ENCODE measurements at regions not wholly inside any gene's neighbourhood (a gene's known extent, or its start where the extent isn't known, plus 50 kb on each side); places are given as distances from the start of the nearest gene placed in this dataset.

GRCh38 chr18:34971313-34971712 lies 69.9 kb upstream of the MAPRE2 start:
- Histone ChIP-seq H3K9me2 (replicated peaks; ENCODE audit: control insufficient read depth, low read length) (no peaks in the 10 kb centered on the region), H3K4me2 (ENCODE audit: low read length) (no peak overlapping the region), H3K4me3 (ENCODE audit: low read length) (no peak overlapping the region), H3F3A (ENCODE audit: control insufficient read depth, insufficient read depth) (peaks cover 5% of the 10 kb centered on the region; the same call in 1 of the 2 replicates), H3K9me3 (ENCODE audit: control insufficient read depth, insufficient read depth, low read length) (no peaks in the 10 kb centered on the region), H3K79me2 (ENCODE audit: control insufficient read depth, low read length) (no peaks in the 10 kb centered on the region), H3K27ac (ENCODE audit: low read depth, low read length) (no peak overlapping the region), H3K4me1 (ENCODE audit: control insufficient read depth, low read length) (peaks cover 5% of the 10 kb centered on the region), H3K27me3 (ENCODE audit: control insufficient read depth, low read length) (peaks cover 16% of the 10 kb centered on the region; the same call in 1 of the 2 replicates), H4K20me1 (ENCODE audit: control insufficient read depth, insufficient read depth, low read depth, low read length) (no peaks in the 10 kb centered on the region), H3K36me3 (ENCODE audit: control insufficient read depth, low read length) (no peaks in the 10 kb centered on the region)
- no peak for TF ChIP-seq EZH2phosphoT487 (IDR thresholded peaks at IDR 0.05; ENCODE audit: borderline replicate concordance, low read length)
- TF ChIP-seq CTCF (IDR thresholded peaks at IDR 0.05; ENCODE audit: low read depth, low read length, poor library complexity, severe bottlenecking), result no peak

- Histone ChIP-seq H3K4me2 (ENCODE audit: low read length) (no peak overlapping the region), H3K36me3 (ENCODE audit: control insufficient read depth, low read length) (no peaks in the 10 kb centered on the region), H3K79me2 (ENCODE audit: control insufficient read depth, low read length) (no peaks in the 10 kb centered on the region), H4K20me1 (ENCODE audit: control insufficient read depth, insufficient read depth, low read depth, low read length) (no peaks in the 10 kb centered on the region), H3K4me3 (ENCODE audit: low read length) (no peak overlapping the region), H3K9me2 (replicated peaks; ENCODE audit: control insufficient read depth, low read length) (no peaks in the 10 kb centered on the region), H3F3A (ENCODE audit: control insufficient read depth, insufficient read depth) (peaks cover 5% of the 10 kb centered on the region; the same call in 1 of the 2 replicates), H3K4me1 (ENCODE audit: control insufficient read depth, low read length) (peaks cover 8% of the 10 kb centered on the region), H3K27me3 (ENCODE audit: control insufficient read depth, low read length) (peaks cover 16% of the 10 kb centered on the region; the same call in 1 of the 2 replicates), H3K27ac (ENCODE audit: low read depth, low read length) (no peak overlapping the region), H3K9me3 (ENCODE audit: control insufficient read depth, insufficient read depth, low read length) (no peaks in the 10 kb centered on the region)
- TF ChIP-seq CTCF (IDR thresholded peaks at IDR 0.05; ENCODE audit: low read depth, low read length, poor library complexity, severe bottlenecking) (no peak), EZH2phosphoT487 (IDR thresholded peaks at IDR 0.05; ENCODE audit: borderline replicate concordance, low read length) (no peak)
These were observed 68.3 kb upstream of the MAPRE2 start for GRCh38 chr18:34972765-34973414.

GRCh38 chr18:34976123-34976522 lies 65.1 kb upstream of the MAPRE2 start:
- no peaks in the 10 kb centered on the region for H3K9me2 ChIP-seq (replicated peaks; ENCODE audit: control insufficient read depth, low read length)
- no peaks in the 10 kb centered on the region for H3K36me3 ChIP-seq (ENCODE audit: control insufficient read depth, low read length)
- peak overlapping the region; percentile 86 for H3K4me2 ChIP-seq (ENCODE audit: low read length)
- H3K4me3 ChIP-seq (ENCODE audit: low read length), result peak overlapping the region; percentile 84
- no peak overlapping the region for H3K27ac ChIP-seq (ENCODE audit: low read depth, low read length)
- peaks cover 16% of the 10 kb centered on the region; the same call in 1 of the 2 replicates for H3K27me3 ChIP-seq (ENCODE audit: control insufficient read depth, low read length)
- no peaks in the 10 kb centered on the region for H3K9me3 ChIP-seq (ENCODE audit: control insufficient read depth, insufficient read depth, low read length)
- TF ChIP-seq CTCF (IDR thresholded peaks at IDR 0.05; ENCODE audit: low read depth, low read length, poor library complexity, severe bottlenecking), result no peak
- no peak for TF ChIP-seq EZH2phosphoT487 (IDR thresholded peaks at IDR 0.05; ENCODE audit: borderline replicate concordance, low read length)
- H3F3A ChIP-seq (ENCODE audit: control insufficient read depth, insufficient read depth), result peaks cover 8% of the 10 kb centered on the region; the same call in 1 of the 2 replicates
- H3K79me2 ChIP-seq (ENCODE audit: control insufficient read depth, low read length), result no peaks in the 10 kb centered on the region
- peaks cover 23% of the 10 kb centered on the region for H3K4me1 ChIP-seq (ENCODE audit: control insufficient read depth, low read length)
- H4K20me1 ChIP-seq (ENCODE audit: control insufficient read depth, insufficient read depth, low read depth, low read length), result no peaks in the 10 kb centered on the region

Data from DOHH2 (cell line).